Esophagus squamous epithelium (tissue), 5 donors: ENCODE measurements at regions not wholly inside any gene's neighbourhood (a gene's known extent, or its start where the extent isn't known, plus 50 kb on each side); places are given as distances from the start of the nearest gene placed in this dataset.

Source experiments
- DNase-seq: peaks from one replicate; lab custom pipeline; 2025; lab: John Stamatoyannopoulos, UW
- H3K27ac ChIP-seq, 4 donors: fragments of 200-600 bp; sonication (generic); one replicate each; pipeline ENCODE4 v1.5.1; 2016 to 2019; ENCODE audit warnings: mild to moderate bottlenecking in 1 of 4
- H3K27me3 ChIP-seq, 4 donors: fragments of 200-600 bp; sonication (generic); 1 replicate in 3 of 4; 2 replicates in 1 of 4; pipeline versions ENCODE4 v1.5.1 to v1.6.0; 2017 to 2021; ENCODE audit warnings: antibody characterized with exemption in 1 of 4
- H3K36me3 ChIP-seq, 3 donors: fragments of 200-600 bp; sonication (generic); one replicate each; pipeline ENCODE4 v1.5.1; 2016 to 2019
- H3K4me1 ChIP-seq, 3 donors: fragments of 200-600 bp; sonication (generic); one replicate each; pipeline ENCODE4 v1.5.1; 2017 to 2019
- H3K4me3 ChIP-seq, 4 donors: fragments of 200-600 bp; sonication (generic); 1 replicate in 3 of 4; 2 replicates in 1 of 4; pipeline ENCODE4 v1.5.1; 2016 to 2019; ENCODE audit warnings: mild to moderate bottlenecking in 2 of 4, moderate library complexity in 1 of 4
- H3K9me3 ChIP-seq, 3 donors: fragments of 200-600 bp; sonication (generic); one replicate each; pipeline ENCODE4 v1.5.1; 2016 to 2019
- CTCF ChIP-seq, 6 experiments: fragments of 450-650 bp in 4 of 6; fragments of 200-600 bp in 2 of 6; sonication (generic) in 2 of 6; IDR thresholded peaks; one replicate each; pipeline ENCODE4 v1.5.1; 2016 to 2019; ENCODE audit warnings: antibody characterized with exemption in 6 of 6, mild to moderate bottlenecking in 4 of 6, moderate library complexity in 4 of 6
- POLR2A ChIP-seq, 4 donors: fragments of 450-650 bp; IDR thresholded peaks; one replicate each; pipeline ENCODE4 v1.6.1; 2017; ENCODE audit warnings: antibody characterized with exemption in 4 of 4, mild to moderate bottlenecking in 4 of 4, moderate library complexity in 3 of 4
- WGBS, 2 donors: methylation state at CpG; one replicate each; pipeline ENCODE4 v1.1.5; 2018; 5-methylcytosine and 5-hydroxymethylcytosine counted together
- intact Hi-C: fragments of 100-400 bp; cut with DNase I; formaldehyde crosslinking; loops from one replicate; pipeline ENCODE4 v1.15.0; 2022
- donor health status: DM: yes; HTN: yes; CAD: no.

GRCh38 chr3:166809520-166809919, 570.6 kb downstream of the ZBBX start:
- H3K4me3 ChIP-seq: no peak overlapping the region

GRCh38 chr3:166788936-166789335, 591.2 kb downstream of the ZBBX start:
- Histone ChIP-seq H3K36me3 (no peaks in the 10 kb centered on the region), H3K4me1 (no peaks in the 10 kb centered on the region), H3K27me3 (no peaks in the 10 kb centered on the region), H3K9me3 (no peaks in the 10 kb centered on the region), H3K27ac (no peak overlapping the region), H3K4me3 (no peak overlapping the region)
- no peak for DNase-seq
- no peak for TF ChIP-seq POLR2A (IDR thresholded peaks at IDR 0.05)
- TF ChIP-seq CTCF (IDR thresholded peaks at IDR 0.05): no peak
- intact Hi-C loops: no loop called here
- 69 to 72% methylated on average over 4 of the region's 4 CpGs for WGBS, 2 donors

More at GRCh38 chr3:166809520-166809919, 570.6 kb downstream of the ZBBX start:
- H3K9me3 ChIP-seq: no peaks in the 10 kb centered on the region
- H3K4me1 ChIP-seq: no peaks in the 10 kb centered on the region
- intact Hi-C loops: no loop called here
- no peaks in the 10 kb centered on the region for H3K27me3 ChIP-seq
- WGBS, 2 donors: 87 to 90% methylated on average over 4 of the region's 4 CpGs
- TF ChIP-seq POLR2A (IDR thresholded peaks at IDR 0.05): no peak
- no peak for TF ChIP-seq CTCF (IDR thresholded peaks at IDR 0.05)
- DNase-seq: no peak
- no peak overlapping the region for H3K27ac ChIP-seq
- no peaks in the 10 kb centered on the region for H3K36me3 ChIP-seq

GRCh38 chr3:166785876-166786275, 594.2 kb downstream of the ZBBX start:
- H3K4me3 ChIP-seq: no peak overlapping the region
- H3K27ac ChIP-seq: no peak overlapping the region
- intact Hi-C loops: no loop called here
- no peaks in the 10 kb centered on the region for H3K9me3 ChIP-seq
- H3K36me3 ChIP-seq: no peaks in the 10 kb centered on the region
- TF ChIP-seq POLR2A (IDR thresholded peaks at IDR 0.05): no peak
- TF ChIP-seq CTCF (IDR thresholded peaks at IDR 0.05): no peak
- H3K4me1 ChIP-seq: no peaks in the 10 kb centered on the region
- 18 to 25% methylated on average over 2 of the region's 2 CpGs for WGBS, 2 donors
- no peaks in the 10 kb centered on the region for H3K27me3 ChIP-seq
- DNase-seq: no peak

GRCh38 chr3:166783206-166783605, 596.9 kb downstream of the ZBBX start:
- intact Hi-C loops: no loop called here
- H3K36me3 ChIP-seq: no peaks in the 10 kb centered on the region
- H3K27me3 ChIP-seq: no peaks in the 10 kb centered on the region
- H3K27ac ChIP-seq: no peak overlapping the region
- no peaks in the 10 kb centered on the region for H3K4me1 ChIP-seq
- DNase-seq: no peak
- H3K4me3 ChIP-seq: no peak overlapping the region
- no peak for TF ChIP-seq CTCF (IDR thresholded peaks at IDR 0.05)
- no peak for TF ChIP-seq POLR2A (IDR thresholded peaks at IDR 0.05)
- WGBS, 2 donors: 7 to 23% methylated on average over 1 to 2 of the region's 2 CpGs
- H3K9me3 ChIP-seq: no peaks in the 10 kb centered on the region

GRCh38 chr3:166764698-166765318, 615.3 kb downstream of the ZBBX start:
- Histone ChIP-seq H3K27me3 (no peaks in the 10 kb centered on the region), H3K4me3 (no peak overlapping the region), H3K36me3 (no peaks in the 10 kb centered on the region), H3K9me3 (peaks cover 0 to 6% (median 5%) of the 10 kb centered on the region in 3 donors), H3K27ac (no peak overlapping the region), H3K4me1 (no peaks in the 10 kb centered on the region)
- no peak for DNase-seq
- no peak for TF ChIP-seq POLR2A (IDR thresholded peaks at IDR 0.05)
- TF ChIP-seq CTCF (IDR thresholded peaks at IDR 0.05): no peak
- WGBS, 2 donors: 50 to 75% methylated on average over 4 to 5 of the region's 5 CpGs
- intact Hi-C loops: no loop called here
